ENCODE measurements at regions not wholly inside any gene's neighbourhood (a gene's known extent, or its start where the extent isn't known, plus 50 kb on each side); places are given as distances from the start of the nearest gene placed in this dataset.

- DNase-seq (ENCODE audit: low read depth), result no peak
These were observed 951.2 kb upstream of the MIR17HG start for GRCh38 chr13:90396266-90396665.

GRCh38 chr13:90397503-90397902 lies 950.0 kb upstream of the MIR17HG start:
- no peak for DNase-seq (ENCODE audit: low read depth)

DNA sequence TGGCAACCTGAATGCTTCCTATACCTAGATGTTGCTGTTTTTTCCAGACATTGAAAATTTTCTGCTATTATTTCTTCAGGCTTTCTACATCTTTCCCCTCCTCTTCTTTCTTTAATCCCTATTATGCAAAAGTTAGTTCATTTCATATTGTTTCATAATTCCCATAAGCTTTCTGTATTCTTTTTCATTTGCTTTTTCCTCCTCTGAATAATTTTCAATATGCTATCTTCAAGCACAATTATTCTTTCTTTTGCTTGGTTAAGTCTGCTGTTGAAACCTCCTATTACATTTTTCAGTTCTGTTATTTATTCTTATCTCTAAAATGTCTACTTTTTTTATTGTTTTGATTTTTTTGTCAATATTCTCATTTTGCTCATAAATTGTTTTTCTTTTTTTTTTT lies 947.1 kb upstream of the MIR17HG start:
- no peak for DNase-seq (ENCODE audit: low read depth)

GRCh38 chr13:90401150-90401549 lies 946.3 kb upstream of the MIR17HG start:
- DNase-seq (ENCODE audit: low read depth), result no peak

- no peak for DNase-seq (ENCODE audit: low read depth)
These were observed 945.4 kb upstream of the MIR17HG start for GRCh38 chr13:90402102-90402501.

- DNase-seq (ENCODE audit: low read depth), result no peak
These were observed 944.9 kb upstream of the MIR17HG start for GRCh38 chr13:90402613-90403012.

DNA sequence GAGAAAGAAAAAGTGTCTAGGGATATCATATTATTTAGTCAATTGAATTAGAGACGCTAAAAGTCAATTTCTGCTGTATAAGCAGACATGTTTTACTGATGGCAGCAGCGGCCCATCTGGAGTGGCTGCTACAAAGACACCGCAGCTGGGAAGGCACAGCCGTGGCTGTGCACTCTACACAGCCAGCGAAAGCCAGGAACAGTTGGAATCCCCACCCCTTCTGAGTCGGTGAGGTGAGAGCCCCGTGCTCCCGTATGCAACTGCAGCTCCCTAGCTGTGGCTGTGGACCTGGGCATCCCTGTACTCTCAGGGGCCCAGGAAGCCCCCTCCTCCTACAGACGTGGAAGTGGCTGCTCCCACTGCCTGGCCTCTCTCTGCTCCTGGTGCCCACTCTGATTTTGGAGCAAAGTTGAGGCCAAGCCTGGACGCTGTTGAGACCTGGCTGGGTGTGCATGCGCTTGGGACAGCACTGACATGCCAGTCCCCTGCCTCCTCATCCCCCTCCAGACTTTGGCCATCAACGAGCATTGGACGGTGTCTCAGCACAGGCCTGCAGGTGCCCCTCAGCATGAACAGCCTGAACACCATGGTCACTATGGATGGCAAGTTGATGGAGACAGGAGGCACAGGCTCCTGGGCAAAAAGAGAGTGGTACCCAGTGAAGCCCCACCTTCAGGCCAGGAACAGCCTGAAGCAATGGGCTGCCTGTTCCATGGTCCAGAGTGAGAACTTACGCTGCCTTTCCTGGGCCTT lies 944.0 kb upstream of the MIR17HG start:
- no peak for DNase-seq (ENCODE audit: low read depth)

- DNase-seq (ENCODE audit: low read depth), result no peak
These were observed 942.2 kb upstream of the MIR17HG start for GRCh38 chr13:90405301-90405700.

DNA sequence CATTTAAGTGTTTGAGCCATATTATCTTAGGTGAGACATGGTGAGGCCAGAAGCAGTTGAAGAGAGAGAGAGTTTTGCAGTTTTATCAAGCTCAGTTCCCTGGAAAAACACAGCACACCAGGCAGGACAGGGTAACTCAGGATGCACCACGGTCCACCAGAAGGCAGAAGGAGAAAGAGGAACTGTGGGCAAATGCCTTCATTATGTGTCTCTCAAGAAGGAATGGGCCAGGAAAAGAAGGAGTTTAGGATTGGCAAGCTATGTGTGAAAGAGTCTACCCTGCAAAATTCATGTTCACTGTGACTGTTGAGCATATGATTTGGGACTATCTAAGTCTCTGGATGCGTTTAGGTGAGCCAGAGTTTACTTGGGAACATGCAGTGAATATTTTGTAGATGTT lies 934.5 kb upstream of the MIR17HG start:
- DNase-seq (ENCODE audit: low read depth), result no peak

GRCh38 chr13:90413548-90413947 lies 933.9 kb upstream of the MIR17HG start:
- no peak for DNase-seq (ENCODE audit: low read depth)

- DNase-seq (ENCODE audit: low read depth), result peak; percentile 22
These were observed 932.5 kb upstream of the MIR17HG start for GRCh38 chr13:90414691-90415596.

- DNase-seq (ENCODE audit: low read depth), result no peak
These were observed 931.6 kb upstream of the MIR17HG start for GRCh38 chr13:90415902-90416301.

- no peak for DNase-seq (ENCODE audit: low read depth)
These were observed 931.0 kb upstream of the MIR17HG start for GRCh38 chr13:90416519-90416918.

- no peak for DNase-seq (ENCODE audit: low read depth)
These were observed 930.5 kb upstream of the MIR17HG start for GRCh38 chr13:90416938-90417337.

GRCh38 chr13:90420683-90421082 lies 926.8 kb upstream of the MIR17HG start:
- no peak for DNase-seq (ENCODE audit: low read depth)

DNA sequence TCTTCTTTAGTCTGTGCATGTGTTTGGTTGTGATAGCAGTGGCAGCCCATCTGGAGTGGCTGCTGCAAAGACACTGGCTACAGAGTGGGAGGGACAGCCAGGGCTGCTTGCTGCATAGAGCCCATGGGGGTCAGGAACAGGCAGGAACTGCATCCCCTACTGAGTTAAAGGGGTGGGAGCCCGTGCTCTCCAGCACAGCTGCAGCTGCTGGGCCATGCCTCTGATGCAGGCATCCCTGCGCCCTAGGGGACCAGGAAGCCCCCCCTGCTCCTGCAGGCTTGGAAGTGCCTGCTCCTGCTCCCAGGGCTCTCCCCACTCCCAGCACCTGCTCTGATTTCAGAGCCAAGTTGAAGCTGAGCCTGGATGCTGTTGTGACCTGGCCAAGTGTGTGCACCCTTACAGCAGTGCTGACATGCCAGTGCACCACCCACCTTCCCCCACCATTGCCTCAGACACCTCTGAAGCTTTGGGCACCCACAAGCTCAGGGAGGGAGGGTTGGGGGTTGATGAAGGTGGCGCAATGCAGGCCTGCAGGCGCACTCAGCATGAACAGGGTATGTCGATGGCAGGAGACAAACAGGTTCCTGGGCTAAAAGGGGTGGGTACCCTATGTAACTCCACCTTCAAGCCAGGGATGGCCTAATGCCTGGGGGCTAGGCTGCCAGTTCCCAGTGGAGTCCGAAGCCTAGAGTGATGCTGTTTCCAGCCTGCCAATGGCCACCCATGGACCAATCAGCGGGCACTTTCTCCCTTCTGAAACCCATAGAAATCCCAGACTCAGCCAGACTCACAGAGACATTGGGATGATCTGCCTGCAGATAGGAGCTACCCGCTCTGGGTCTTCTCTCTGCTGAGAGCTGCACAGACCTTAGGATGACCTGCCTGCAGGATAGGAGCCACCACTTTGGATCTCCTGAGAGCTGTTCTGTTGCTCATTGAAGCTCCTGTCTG lies 919.9 kb upstream of the MIR17HG start:
- DNase-seq (ENCODE audit: low read depth), result no peak

DNA sequence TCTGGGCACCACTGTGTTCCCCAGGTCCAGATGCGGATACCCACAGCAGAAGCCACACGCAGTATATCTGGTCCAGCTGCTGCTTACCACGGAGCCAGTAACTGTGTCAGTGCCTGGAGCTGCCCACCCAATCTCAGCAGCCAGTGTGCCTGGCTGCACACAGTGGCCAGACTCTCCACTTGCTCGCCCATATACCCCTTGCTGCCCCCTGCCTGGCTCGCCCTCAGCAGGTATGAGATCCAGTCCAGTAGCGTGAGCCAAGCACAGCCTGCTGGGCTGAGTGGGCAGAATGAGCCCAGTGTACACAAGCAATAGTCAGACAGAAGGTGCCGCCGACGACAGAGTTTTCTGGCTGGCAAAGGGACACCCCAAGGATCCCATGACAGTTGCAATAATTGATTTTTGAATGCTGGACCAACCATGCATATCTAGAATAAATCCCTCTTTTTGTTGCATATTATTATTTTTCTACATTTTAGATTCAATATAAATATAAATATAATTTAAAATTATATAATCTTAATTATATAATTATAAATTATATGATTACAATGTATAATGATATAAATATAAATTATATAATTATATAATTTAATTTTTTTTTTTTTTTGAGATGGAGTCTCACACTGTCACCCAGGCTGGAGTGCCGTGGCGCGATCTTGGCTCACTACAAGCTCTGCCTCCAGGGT lies 918.8 kb upstream of the MIR17HG start:
- no peak for DNase-seq (ENCODE audit: low read depth)

GRCh38 chr13:90430127-90430526 lies 917.4 kb upstream of the MIR17HG start:
- no peak for DNase-seq (ENCODE audit: low read depth)

DNA sequence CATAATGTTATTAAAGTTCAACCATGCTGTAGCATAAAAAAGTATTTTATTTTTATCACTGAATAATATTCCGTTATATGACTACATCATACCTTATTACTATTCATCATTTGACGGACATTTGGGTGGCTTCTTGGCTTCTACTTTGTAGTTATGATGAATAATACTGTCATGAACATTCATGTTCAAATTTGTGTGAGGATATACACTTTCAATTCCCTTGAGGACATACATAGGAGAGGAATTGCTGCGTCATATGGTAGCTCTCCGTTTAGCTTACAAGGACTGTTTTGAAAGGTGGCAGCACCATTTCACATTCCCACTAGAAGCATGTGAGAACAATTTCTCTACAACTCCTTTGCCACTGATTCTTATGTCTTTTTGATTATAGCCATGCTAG lies 910.8 kb upstream of the MIR17HG start:
- DNase-seq (ENCODE audit: low read depth), result no peak

- no peak for DNase-seq (ENCODE audit: low read depth)
These were observed 908.9 kb upstream of the MIR17HG start for GRCh38 chr13:90438576-90438975.

- no peak for DNase-seq (ENCODE audit: low read depth)
These were observed 904.2 kb upstream of the MIR17HG start for GRCh38 chr13:90443268-90443667.

Data from forelimb muscle (tissue), 1 donor.